SK-N-SH (cell line): ENCODE measurements at regions not wholly inside any gene's neighbourhood (a gene's known extent, or its start where the extent isn't known, plus 50 kb on each side); places are given as distances from the start of the nearest gene placed in this dataset.

Experiments
- CTCF ChIA-PET: fragments of 300-600, 350-600 bp; formaldehyde crosslinking; extraction: SDS; loops from one replicate; lab custom pipeline; 2021; lab: Yijun Ruan, JAX
- POLR2A ChIA-PET: fragments of 350-600 bp; sonication (Branson Sonifier 250); formaldehyde crosslinking; extraction: SDS; loops from one replicate; lab custom pipeline; 2020; ENCODE audit warnings: antibody characterized with exemption, inconsistent platforms; lab: Yijun Ruan, JAX
- DNase-seq: peaks from one replicate; pipeline ENCODE4 v3.0.0; 2012
- H2AFZ ChIP-seq: fragments of 200-600 bp; sonication (generic); 2 replicates; pipeline ENCODE4 v1.8.1; 2016; ENCODE audit warnings: antibody characterized with exemption, mild to moderate bottlenecking, low read depth
- H3F3A ChIP-seq: fragments of 200-600 bp; sonication (generic); replicated peaks from 2 replicates; pipeline ENCODE3; 2016; ENCODE audit warnings: antibody characterized with exemption, mild to moderate bottlenecking; ENCODE audit not compliant: insufficient read depth
- H3K27ac ChIP-seq, 2 experiments: fragments of 200-500 bp in 1 of 2; fragments of 200-600 bp in 1 of 2; sonication (Bioruptor generic) in 1 of 2; sonication (generic), shearing (Covaris generic) in 1 of 2; 2 replicates each; pipeline versions ENCODE4 v1.5.1 to v1.6.1; 2014 to 2016; ENCODE audit warnings: low read depth in 2 of 2, inconsistent platforms in 1 of 2, low read length in 1 of 2, mild to moderate bottlenecking in 1 of 2, mixed read lengths in 1 of 2
- H3K27me3 ChIP-seq: fragments of 200-600 bp; sonication (generic), shearing (Covaris generic); 2 replicates; pipeline ENCODE4 v1.6.1; 2016; ENCODE audit warnings: mixed run types; ENCODE audit not compliant: insufficient read depth
- H3K36me3 ChIP-seq, 2 experiments: fragments of 200-500 bp in 1 of 2; fragments of 200-600 bp in 1 of 2; sonication (Bioruptor generic) in 1 of 2; sonication (generic) in 1 of 2; replicated peaks in 1 of 2; 2 replicates each; pipeline versions ENCODE3 to v1.5.1; 2014 to 2016; ENCODE audit warnings: low read length in 1 of 2, mild to moderate bottlenecking in 1 of 2; ENCODE audit not compliant: insufficient read depth in 2 of 2, control insufficient read depth in 1 of 2
- H3K4me1 ChIP-seq, 2 experiments: fragments of 200-500 bp in 1 of 2; fragments of 200-600 bp in 1 of 2; sonication (Bioruptor generic) in 1 of 2; sonication (generic), shearing (Covaris generic) in 1 of 2; 2 replicates each; pipeline versions ENCODE4 v1.5.1 to v1.6.1; 2014 to 2016; ENCODE audit warnings: low read depth in 1 of 2, low read length in 1 of 2, mixed run types in 1 of 2; ENCODE audit not compliant: insufficient read depth in 2 of 2, control insufficient read depth in 1 of 2
- H3K4me2 ChIP-seq: fragments of 200-600 bp; sonication (generic), shearing (Covaris generic); 2 replicates; pipeline ENCODE4 v1.6.1; 2017; ENCODE audit warnings: mixed run types
- H3K4me3 ChIP-seq, 2 experiments: fragments of 200-500 bp in 1 of 2; fragments of 200-600 bp in 1 of 2; sonication (Bioruptor generic) in 1 of 2; sonication (generic), shearing (Covaris generic) in 1 of 2; 2 replicates each; pipeline versions ENCODE4 v1.5.1 to v1.8.1; 2014 to 2016; ENCODE audit warnings: low read depth in 2 of 2, inconsistent platforms in 1 of 2, low read length in 1 of 2, mild to moderate bottlenecking in 1 of 2, mixed read lengths in 1 of 2, moderate library complexity in 1 of 2
- H3K79me2 ChIP-seq: fragments of 200-600 bp; sonication (generic); 2 replicates; pipeline ENCODE4 v1.8.1; 2017; ENCODE audit warnings: mild to moderate bottlenecking; ENCODE audit not compliant: insufficient read depth
- H3K9ac ChIP-seq: fragments of 200-600 bp; sonication (generic); 2 replicates; pipeline ENCODE4 v1.6.1; 2017; ENCODE audit warnings: mixed run types
- H3K9me2 ChIP-seq: fragments of 200-600 bp; sonication (generic); 2 replicates; pipeline ENCODE4 v1.6.1; 2017; ENCODE audit warnings: mixed run types
- H3K9me3 ChIP-seq: fragments of 200-600 bp; sonication (generic); 2 replicates; pipeline ENCODE4 v1.6.1; 2017; ENCODE audit warnings: mixed run types, mild to moderate bottlenecking, moderate library complexity
- H4K20me1 ChIP-seq: fragments of 200-600 bp; sonication (generic); 2 replicates; pipeline ENCODE4 v1.6.1; 2017; ENCODE audit warnings: mild to moderate bottlenecking, mixed run types; ENCODE audit not compliant: insufficient read depth
- CHD2 ChIP-seq: fragments of 150-350 bp; IDR thresholded peaks from 2 replicates; pipeline ENCODE4 v1.6.1; 2018; ENCODE audit warnings: low read length; ENCODE audit not compliant: partially characterized antibody
- CTCF ChIP-seq: fragments of 200-600 bp; sonication (generic); IDR thresholded peaks from 2 replicates; pipeline ENCODE4 v1.6.1; 2017; ENCODE audit warnings: antibody characterized with exemption, mild to moderate bottlenecking, moderate library complexity
- ELF1 ChIP-seq: IDR thresholded peaks from 2 replicates; pipeline ENCODE4 v1.4.0; 2012
- EP300 ChIP-seq, 2 experiments: IDR thresholded peaks; 2 replicates each; pipeline versions ENCODE4 v1.4.0 to v1.6.1; 2012; ENCODE audit warnings: borderline replicate concordance in 1 of 2, low read depth in 1 of 2, low read length in 1 of 2
- FOSL2 ChIP-seq: IDR thresholded peaks from 2 replicates; pipeline ENCODE4 v1.4.0; 2012; ENCODE audit warnings: low read depth, mild to moderate bottlenecking, moderate library complexity, borderline replicate concordance
- FOXM1 ChIP-seq: IDR thresholded peaks from 2 replicates; pipeline ENCODE4 v1.4.0; 2012; ENCODE audit warnings: low read depth, mild to moderate bottlenecking
- GATA2 ChIP-seq: sonication (generic); formaldehyde crosslinking; IDR thresholded peaks from 2 replicates; pipeline ENCODE4 v1.5.0; 2020; ENCODE audit warnings: mild to moderate bottlenecking, missing genetic modification reagents
- JUND ChIP-seq: IDR thresholded peaks from 2 replicates; pipeline ENCODE4 v1.4.0; 2012
- MAX ChIP-seq: IDR thresholded peaks from 2 replicates; pipeline ENCODE4 v1.4.0; 2012; ENCODE audit warnings: low read depth
- MXI1 ChIP-seq: IDR thresholded peaks from 2 replicates; pipeline ENCODE4 v1.6.1; 2012; ENCODE audit warnings: mild to moderate bottlenecking, low read depth, low read length, improper control_type of control experiment
- NRF1 ChIP-seq: IDR thresholded peaks from 2 replicates; pipeline ENCODE4 v1.6.1; 2012; ENCODE audit warnings: low read depth, mild to moderate bottlenecking, low read length
- RAD21 ChIP-seq: IDR thresholded peaks from 2 replicates; pipeline ENCODE4 v1.6.1; 2012; ENCODE audit warnings: mild to moderate bottlenecking, low read length
- RFX5 ChIP-seq: IDR thresholded peaks from 2 replicates; pipeline ENCODE4 v1.6.1; 2012; ENCODE audit warnings: mild to moderate bottlenecking, improper control_type of control experiment, low read length
- RXRA ChIP-seq: IDR thresholded peaks from 2 replicates; pipeline ENCODE4 v1.4.0; 2012; ENCODE audit warnings: low read depth, mild to moderate bottlenecking, borderline replicate concordance
- SMC3 ChIP-seq: IDR thresholded peaks from 2 replicates; pipeline ENCODE4 v1.6.1; 2012; ENCODE audit warnings: low read depth, low read length, improper control_type of control experiment
- TCF12 ChIP-seq: IDR thresholded peaks from 2 replicates; pipeline ENCODE4 v1.4.0; 2012
- TEAD4 ChIP-seq: IDR thresholded peaks from 2 replicates; pipeline ENCODE4 v1.4.0; 2012; ENCODE audit warnings: mild to moderate bottlenecking, borderline replicate concordance; ENCODE audit not compliant: insufficient read depth
- USF2 ChIP-seq: fragments of 150-350 bp; IDR thresholded peaks from 2 replicates; pipeline ENCODE4 v1.6.1; 2017; ENCODE audit warnings: antibody characterized with exemption, low read length, low read depth, borderline replicate concordance
- ZBTB33 ChIP-seq: IDR thresholded peaks from 2 replicates; pipeline ENCODE4 v1.4.0; 2012; ENCODE audit warnings: low read depth, borderline replicate concordance
- WGBS: methylation state at CpG from one replicate; pipeline ENCODE4 v1.1.6; 2017; ENCODE audit warnings: low lambda C conversion rate; 5-methylcytosine and 5-hydroxymethylcytosine counted together

- no peak for TF ChIP-seq SMC3
- TF ChIP-seq FOXM1: no peak
- TF ChIP-seq TEAD4: no peak
- TF ChIP-seq USF2: no peak
- TF ChIP-seq ZBTB33: no peak
- TF ChIP-seq FOSL2: no peak
- no peak for TF ChIP-seq RAD21
- no peak for TF ChIP-seq RXRA
- TF ChIP-seq RFX5: no peak
Measured at GRCh38 chr15:25579127-25579526, 140.3 kb upstream of the UBE3A start (continued).

- Histone ChIP-seq H3K27me3 (no peaks in the 10 kb centered on the region), H3K9ac (no peak overlapping the region), H3K4me2 (no peak overlapping the region), H3K27ac (no peak overlapping the region), H2AFZ (no peak overlapping the region), H3K4me1 (no peaks in the 10 kb centered on the region), H3F3A (no peaks in the 10 kb centered on the region), H3K9me3 (no peaks in the 10 kb centered on the region), H4K20me1 (no peaks in the 10 kb centered on the region), H3K4me3 (no peak overlapping the region), H3K9me2 (no peaks in the 10 kb centered on the region; the same call in 1 of the 2 replicates), H3K79me2 (no peaks in the 10 kb centered on the region), H3K36me3 (no peaks in the 10 kb centered on the region)
- WGBS: 62% methylated on average over 4 of the region's 4 CpGs
- CTCF ChIA-PET: no interaction called here
- POLR2A ChIA-PET: no interaction called here
- TF ChIP-seq USF2 (no peak), MAX (no peak), ELF1 (no peak), FOXM1 (no peak), MXI1 (no peak), CHD2 (no peak), CTCF (no peak), TCF12 (no peak), RFX5 (no peak), ZBTB33 (no peak), GATA2 (CRISPR knock-in tag) (no peak), RAD21 (no peak), NRF1 (no peak), JUND (no peak), EP300 (IDR thresholded peaks at IDR 0.05; ENCODE audit: borderline replicate concordance in 1 of 2, low read depth in 1 of 2, low read length in 1 of 2) (no peak)
- DNase-seq: no peak
Measured at GRCh38 chr15:25572191-25572590, 133.4 kb upstream of the UBE3A start.
